ENCODE measurements at regions not wholly inside any gene's neighbourhood (a gene's known extent, or its start where the extent isn't known, plus 50 kb on each side); places are given as distances from the start of the nearest gene placed in this dataset.
"Not testable (repeated sequence)": the region's sequence is repeated elsewhere in the genome, so short reads cannot be mapped to it uniquely, and the experiment has no call there.

GRCh38 chr18:70390371-70391090 is 101.7 kb downstream of the SOCS6 start:
- ATAC-seq, result no peak
- FAIRE-seq, result no peak

DNA sequence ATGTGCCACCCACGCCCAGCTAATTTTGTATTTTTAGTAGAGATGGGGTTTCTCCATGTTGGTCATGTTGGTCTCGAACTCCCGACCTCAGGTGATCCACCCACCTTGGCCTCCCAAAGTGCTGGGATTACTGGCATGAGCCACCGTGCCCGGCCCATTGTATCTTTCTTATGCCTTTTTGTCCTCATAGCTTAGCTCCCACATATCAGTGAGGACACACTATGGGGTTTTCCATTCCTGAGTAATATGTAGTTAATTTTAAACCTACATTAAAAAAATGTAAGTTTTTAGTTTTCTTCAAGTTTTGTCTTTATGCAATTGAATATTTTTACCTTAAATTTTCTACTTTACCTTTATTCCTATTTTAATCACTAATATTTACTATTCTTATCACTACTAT is 100.2 kb downstream of the SOCS6 start:
- in situ Hi-C loops (cut with HindIII; ENCODE audit: extremely low pct_ligation_motif_present, low pct_unique_long_range_greater_than_20kb); H3K79me2 ChIP-seq (ENCODE audit: insufficient read depth, low read length); intact Hi-C loops (cut with micrococcal nuclease; ENCODE audit: unreplicated experiment); CTCF ChIA-PET (ENCODE audit: low intra/inter-chr PET ratio, low total read pairs); H4K20me1 ChIP-seq (ENCODE audit: insufficient read depth, low read length); H3K27me3 ChIP-seq (ENCODE audit: control insufficient read depth in 1 of 2, insufficient read depth in 2 of 2, low read length in 2 of 2); H3K4me3 ChIP-seq (replicated peaks in 1 of 3; ENCODE audit: insufficient read depth in 1 of 3, low read depth in 2 of 3, low read length in 3 of 3); DNase-seq (ENCODE audit: low spot score); H3K9ac ChIP-seq (ENCODE audit: insufficient read depth, low read depth, low read length); H2AFZ ChIP-seq (ENCODE audit: low read length); BruUV-seq (replicated peaks); FAIRE-seq; ATAC-seq; H3K36me3 ChIP-seq (replicated peaks in 1 of 2; ENCODE audit: control insufficient read depth in 1 of 2, insufficient read depth in 2 of 2, low read length in 2 of 2); H3K27ac ChIP-seq (ENCODE audit: extremely low read length, insufficient read depth, low read length); H3K9me3 ChIP-seq (ENCODE audit: low read length); H3K4me2 ChIP-seq (ENCODE audit: low read depth, low read length): not testable (repeated sequence)
- WGBS (ENCODE audit: low lambda C conversion rate), result 94% methylated on average over 5 of the region's 5 CpGs
- H3K4me1 ChIP-seq (ENCODE audit: insufficient read depth, low read length), result peaks cover 33% of the 10 kb centered on the region
- POLR2A ChIA-PET, result interaction anchor here (1.0 kb wide), 1 partner anchor 54 kb away, joined by 5 read pairs; no protein-coding TSS in a partner anchor

More at GRCh38 chr18:70390371-70391090, 101.7 kb downstream of the SOCS6 start:
- ChIA-PET POLR2A (no interaction called here), CTCF (ENCODE audit: low intra/inter-chr PET ratio, low total read pairs) (no interaction called here)
- Histone ChIP-seq H3K9me3 (ENCODE audit: low read length) (no peaks in the 10 kb centered on the region), H3K27me3 (ENCODE audit: control insufficient read depth in 1 of 2, insufficient read depth in 2 of 2, low read length in 2 of 2) (no peaks in the 10 kb centered on the region), H2AFZ (ENCODE audit: low read length) (no peak overlapping the region), H3K4me2 (ENCODE audit: low read depth, low read length) (no peak overlapping the region), H3K4me3 (replicated peaks in 1 of 3; ENCODE audit: insufficient read depth in 1 of 3, low read depth in 2 of 3, low read length in 3 of 3) (no peak overlapping the region), H4K20me1 (ENCODE audit: insufficient read depth, low read length) (no peaks in the 10 kb centered on the region), H3K9ac (ENCODE audit: insufficient read depth, low read depth, low read length) (no peak overlapping the region), H3K36me3 (replicated peaks in 1 of 2; ENCODE audit: control insufficient read depth in 1 of 2, insufficient read depth in 2 of 2, low read length in 2 of 2) (no peaks in the 10 kb centered on the region), H3K79me2 (ENCODE audit: insufficient read depth, low read length) (no peaks in the 10 kb centered on the region), H3K27ac (ENCODE audit: extremely low read length, insufficient read depth, low read length) (no peak overlapping the region), H3K4me1 (ENCODE audit: insufficient read depth, low read length) (peaks cover 18% of the 10 kb centered on the region)
- 81% methylated on average over 4 of the region's 4 CpGs for WGBS (ENCODE audit: low lambda C conversion rate)
- in situ Hi-C loops (cut with HindIII; ENCODE audit: extremely low pct_ligation_motif_present, low pct_unique_long_range_greater_than_20kb) (no loop called here), intact Hi-C loops (cut with micrococcal nuclease; ENCODE audit: unreplicated experiment) (no loop called here)
- no peak for TF ChIP-seq AKAP8 (CRISPR knock-in tag; IDR thresholded peaks at IDR 0.05)
- TF ChIP-seq NKX3-1 (CRISPR knock-in tag; IDR thresholded peaks at IDR 0.05), result no peak
- TF ChIP-seq ZNF460 (CRISPR knock-in tag; IDR thresholded peaks at IDR 0.05; ENCODE audit: borderline replicate concordance), result no peak
- TF ChIP-seq MYC (CRISPR knock-in tag; IDR thresholded peaks at IDR 0.05; ENCODE audit: borderline replicate concordance), result no peak
- TF ChIP-seq ZFP1 (CRISPR knock-in tag; IDR thresholded peaks at IDR 0.05), result no peak
- TF ChIP-seq, protein P1, sequence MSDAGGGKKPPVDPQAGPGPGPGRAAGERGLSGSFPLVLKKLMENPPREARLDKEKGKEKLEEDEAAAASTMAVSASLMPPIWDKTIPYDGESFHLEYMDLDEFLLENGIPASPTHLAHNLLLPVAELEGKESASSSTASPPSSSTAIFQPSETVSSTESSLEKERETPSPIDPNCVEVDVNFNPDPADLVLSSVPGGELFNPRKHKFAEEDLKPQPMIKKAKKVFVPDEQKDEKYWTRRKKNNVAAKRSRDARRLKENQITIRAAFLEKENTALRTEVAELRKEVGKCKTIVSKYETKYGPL (CRISPR knock-in tag; IDR thresholded peaks at IDR 0.05), result no peak
- no peak for TF ChIP-seq SOX5 (CRISPR knock-in tag; IDR thresholded peaks at IDR 0.05; ENCODE audit: borderline replicate concordance)
- TF ChIP-seq NR3C1 (CRISPR knock-in tag; IDR thresholded peaks at IDR 0.05), result no peak
- TF ChIP-seq POGZ (CRISPR knock-in tag; IDR thresholded peaks at IDR 0.05), result no peak
- no peak for TF ChIP-seq ZNF274 (CRISPR knock-in tag; IDR thresholded peaks at IDR 0.05)
- TF ChIP-seq, protein P2, sequence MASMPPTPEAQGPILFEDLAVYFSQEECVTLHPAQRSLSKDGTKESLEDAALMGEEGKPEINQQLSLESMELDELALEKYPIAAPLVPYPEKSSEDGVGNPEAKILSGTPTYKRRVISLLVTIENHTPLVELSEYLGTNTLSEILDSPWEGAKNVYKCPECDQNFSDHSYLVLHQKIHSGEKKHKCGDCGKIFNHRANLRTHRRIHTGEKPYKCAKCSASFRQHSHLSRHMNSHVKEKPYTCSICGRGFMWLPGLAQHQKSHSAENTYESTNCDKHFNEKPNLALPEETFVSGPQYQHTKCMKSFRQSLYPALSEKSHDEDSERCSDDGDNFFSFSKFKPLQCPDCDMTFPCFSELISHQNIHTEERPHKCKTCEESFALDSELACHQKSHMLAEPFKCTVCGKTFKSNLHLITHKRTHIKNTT (CRISPR knock-in tag; IDR thresholded peaks at IDR 0.05), result no peak
- no peak for TF ChIP-seq FOXA1 (IDR thresholded peaks at IDR 0.05)
- TF ChIP-seq FOXA1 (CRISPR knock-in tag; IDR thresholded peaks at IDR 0.05), result no peak
- TF ChIP-seq, protein P3, sequence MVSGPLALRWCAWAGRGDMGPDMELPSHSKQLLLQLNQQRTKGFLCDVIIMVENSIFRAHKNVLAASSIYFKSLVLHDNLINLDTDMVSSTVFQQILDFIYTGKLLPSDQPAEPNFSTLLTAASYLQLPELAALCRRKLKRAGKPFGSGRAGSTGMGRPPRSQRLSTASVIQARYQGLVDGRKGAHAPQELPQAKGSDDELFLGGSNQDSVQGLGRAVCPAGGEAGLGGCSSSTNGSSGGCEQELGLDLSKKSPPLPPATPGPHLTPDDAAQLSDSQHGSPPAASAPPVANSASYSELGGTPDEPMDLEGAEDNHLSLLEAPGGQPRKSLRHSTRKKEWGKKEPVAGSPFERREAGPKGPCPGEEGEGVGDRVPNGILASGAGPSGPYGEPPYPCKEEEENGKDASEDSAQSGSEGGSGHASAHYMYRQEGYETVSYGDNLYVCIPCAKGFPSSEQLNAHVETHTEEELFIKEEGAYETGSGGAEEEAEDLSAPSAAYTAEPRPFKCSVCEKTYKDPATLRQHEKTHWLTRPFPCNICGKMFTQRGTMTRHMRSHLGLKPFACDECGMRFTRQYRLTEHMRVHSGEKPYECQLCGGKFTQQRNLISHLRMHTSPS (CRISPR knock-in tag; IDR thresholded peaks at IDR 0.05; ENCODE audit: low read depth), result no peak
- no peak for DNase-seq (ENCODE audit: low spot score)
- no TSS peak for BruUV-seq (replicated peaks)

Measured in HepG2 (cell line).